H9 (cell line): ENCODE measurements at regions not wholly inside any gene's neighbourhood (a gene's known extent, or its start where the extent isn't known, plus 50 kb on each side); places are given as distances from the start of the nearest gene placed in this dataset.

ENCODE experiments used
- DNase-seq: peaks from one replicate; pipeline ENCODE4 v3.0.0-alpha.2; 2017
- H2AFZ ChIP-seq: one replicate; pipeline ENCODE4 v1.6.1; 2013; ENCODE audit warnings: mild to moderate bottlenecking, low read length, control low read depth, moderate library complexity
- H2AK5ac ChIP-seq: 2 replicates; pipeline ENCODE4 v1.6.1; 2013; ENCODE audit warnings: low read length, control low read depth, mixed read lengths; ENCODE audit not compliant: insufficient read length
- H2BK120ac ChIP-seq: one replicate; pipeline ENCODE4 v1.6.1; 2013; ENCODE audit warnings: low read depth, mild to moderate bottlenecking, low read length, control low read depth, inconsistent platforms; ENCODE audit not compliant: poor library complexity, severe bottlenecking
- H2BK12ac ChIP-seq: 2 replicates; pipeline ENCODE4 v1.6.1; 2013; ENCODE audit warnings: low read length, control low read depth, mixed read lengths, low read depth; ENCODE audit not compliant: insufficient read length
- H2BK15ac ChIP-seq: 2 replicates; pipeline ENCODE4 v1.6.1; 2013; ENCODE audit warnings: low read depth, low read length, control low read depth
- H2BK20ac ChIP-seq: one replicate; pipeline ENCODE4 v1.6.1; 2013; ENCODE audit warnings: low read depth, mild to moderate bottlenecking, low read length, control low read depth, inconsistent platforms; ENCODE audit not compliant: poor library complexity, severe bottlenecking
- H2BK5ac ChIP-seq: 2 replicates; pipeline ENCODE4 v1.6.1; 2013; ENCODE audit warnings: low read length, control low read depth, mixed read lengths; ENCODE audit not compliant: insufficient read length
- H3K14ac ChIP-seq: 2 replicates; pipeline ENCODE4 v1.6.1; 2013; ENCODE audit warnings: low read length, control low read depth; ENCODE audit not compliant: insufficient read depth
- H3K18ac ChIP-seq: 2 replicates; pipeline ENCODE4 v1.6.1; 2013; ENCODE audit warnings: low read depth, mild to moderate bottlenecking, mixed read lengths, low read length, control low read depth; ENCODE audit not compliant: insufficient read length
- H3K23ac ChIP-seq: 2 replicates; pipeline ENCODE4 v1.6.1; 2013; ENCODE audit warnings: low read length, control low read depth, mixed read lengths, low read depth; ENCODE audit not compliant: insufficient read length
- H3K23me2 ChIP-seq: 2 replicates; pipeline ENCODE4 v1.6.1; 2013; ENCODE audit warnings: low read depth, mild to moderate bottlenecking, mixed read lengths, low read length, control low read depth; ENCODE audit not compliant: insufficient read length, poor library complexity, severe bottlenecking
- H3K27ac ChIP-seq: 2 replicates; pipeline ENCODE4 v1.5.1; 2013; ENCODE audit warnings: low read length, control low read depth, mixed read lengths, low read depth; ENCODE audit not compliant: insufficient read length
- H3K27me3 ChIP-seq: 2 replicates; pipeline ENCODE4 v1.6.1; 2013; ENCODE audit warnings: low read length, control low read depth, inconsistent platforms; ENCODE audit not compliant: insufficient read depth
- H3K4ac ChIP-seq: 2 replicates; pipeline ENCODE4 v1.6.1; 2013; ENCODE audit warnings: low read depth, mild to moderate bottlenecking, control low read depth, inconsistent platforms, low read length, moderate library complexity
- H3K4me1 ChIP-seq: 2 replicates; pipeline ENCODE4 v1.6.1; 2013; ENCODE audit warnings: low read length, control low read depth, inconsistent platforms; ENCODE audit not compliant: insufficient read depth
- H3K4me2 ChIP-seq: 2 replicates; pipeline ENCODE4 v1.6.1; 2013; ENCODE audit warnings: low read length, control low read depth, mixed read lengths; ENCODE audit not compliant: insufficient read length, insufficient read depth
- H3K56ac ChIP-seq: 2 replicates; pipeline ENCODE4 v1.6.1; 2013; ENCODE audit warnings: low read depth, mild to moderate bottlenecking, mixed read lengths, low read length, control low read depth; ENCODE audit not compliant: insufficient read length
- H3K79me1 ChIP-seq: 2 replicates; pipeline ENCODE4 v1.6.1; 2013; ENCODE audit warnings: low read depth, mild to moderate bottlenecking, moderate library complexity, low read length, control low read depth, inconsistent platforms; ENCODE audit not compliant: insufficient read depth, poor library complexity, severe bottlenecking
- H3K79me2 ChIP-seq: 2 replicates; pipeline ENCODE4 v1.6.1; 2013; ENCODE audit warnings: low read length, control low read depth, inconsistent platforms; ENCODE audit not compliant: insufficient read depth
- H3K9ac ChIP-seq: 2 replicates; pipeline ENCODE4 v1.6.1; 2013; ENCODE audit warnings: low read length, control low read depth, mixed read lengths; ENCODE audit not compliant: insufficient read length; ENCODE audit errors: extremely low read depth
- H3K9me3 ChIP-seq: one replicate; pipeline ENCODE4 v1.6.1; 2013; ENCODE audit warnings: low read depth, low read length, inconsistent platforms; ENCODE audit not compliant: control insufficient read depth
- H3T11ph ChIP-seq: one replicate; pipeline ENCODE4 v1.6.1; 2013; ENCODE audit warnings: mild to moderate bottlenecking, low read length, control low read depth, inconsistent platforms
- H4K20me1 ChIP-seq: one replicate; pipeline ENCODE4 v1.6.1; 2013; ENCODE audit not compliant: control insufficient read depth, insufficient read length, insufficient read depth
- H4K5ac ChIP-seq: 2 replicates; pipeline ENCODE4 v1.6.1; 2013; ENCODE audit warnings: low read depth, mild to moderate bottlenecking, mixed read lengths, low read length, control low read depth; ENCODE audit not compliant: insufficient read length
- H4K8ac ChIP-seq: replicated peaks from 2 replicates; pipeline ENCODE4 v1.6.1; 2013; ENCODE audit warnings: low read length, control low read depth, mixed read lengths, low read depth; ENCODE audit not compliant: insufficient read length
- H4K91ac ChIP-seq: 2 replicates; pipeline ENCODE4 v1.6.1; 2013; ENCODE audit warnings: low read depth, mild to moderate bottlenecking, moderate library complexity, mixed read lengths, low read length, control low read depth; ENCODE audit not compliant: insufficient read length
- H3K27ac Mint-ChIP-seq, 3 experiments: 2 replicates in 2 of 3; 3 replicates in 1 of 3; pipeline ENCODE4 v1.8.0; 2020 to 2021; ENCODE audit warnings: mixed read lengths in 3 of 3, mild to moderate bottlenecking in 1 of 3, moderate library complexity in 1 of 3
- H3K27me3 Mint-ChIP-seq: 2 replicates; pipeline ENCODE4 v1.8.0; 2021; ENCODE audit warnings: low read depth, mild to moderate bottlenecking, moderate library complexity, mixed read lengths
- H3K36me3 Mint-ChIP-seq, 3 experiments: 2 replicates in 2 of 3; 3 replicates in 1 of 3; pipeline ENCODE4 v1.8.0; 2020 to 2021; ENCODE audit warnings: low read depth in 3 of 3, mixed read lengths in 3 of 3; ENCODE audit not compliant: insufficient read depth in 1 of 3
- H3K4me1 Mint-ChIP-seq, 2 experiments: 2 replicates each; pipeline ENCODE4 v1.8.0; 2020; ENCODE audit warnings: mixed read lengths in 2 of 2
- H3K4me3 Mint-ChIP-seq, 2 experiments: 2 replicates in 1 of 2; 3 replicates in 1 of 2; pipeline ENCODE4 v1.8.0; 2020 to 2021; ENCODE audit warnings: mild to moderate bottlenecking in 2 of 2, mixed read lengths in 2 of 2, moderate library complexity in 1 of 2
- H3K9me3 Mint-ChIP-seq, 2 experiments: 2 replicates in 1 of 2; 3 replicates in 1 of 2; pipeline ENCODE4 v1.8.0; 2020; ENCODE audit warnings: mild to moderate bottlenecking in 2 of 2, mixed read lengths in 2 of 2, moderate library complexity in 1 of 2
- WGBS: extraction: QIAGEN DNeasy Blood & Tissue Kit; methylation state at CpG from one replicate; pipeline ENCODE4 v1.1.7; 2013; ENCODE audit warnings: missing lambda C conversion rate, low lambda C conversion rate, mixed read lengths; ENCODE audit not compliant: insufficient read length; ENCODE audit errors: extremely low coverage; 5-methylcytosine and 5-hydroxymethylcytosine counted together
- TF ChIP-seq, protein P1 (sequence below): fragments of 200-600 bp; sonication (generic); conservative IDR thresholded peaks from 3 replicates; pipeline ENCODE4 v1.8.0; 2021; ENCODE audit warnings: antibody characterized with exemption, mild to moderate bottlenecking

DNA sequence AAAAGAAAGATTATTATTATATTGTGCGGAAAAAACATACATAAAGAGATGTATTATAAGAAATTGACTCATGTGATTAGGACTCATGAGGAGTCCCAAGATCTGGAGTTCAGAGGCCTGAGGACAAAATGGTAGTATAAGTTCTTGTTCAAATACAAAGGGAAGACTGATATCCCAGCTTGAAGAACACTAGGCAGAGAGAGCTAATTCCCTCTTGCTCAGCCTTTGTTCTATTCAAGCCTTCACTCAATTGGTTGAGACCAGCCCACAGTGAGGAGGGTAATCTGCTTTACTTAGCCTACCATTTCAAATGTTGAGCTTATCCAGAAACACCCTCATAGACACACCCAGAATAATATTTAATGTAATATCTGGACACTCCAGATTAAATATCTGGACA is 1683.8 kb downstream of the REEP3 start:
- Histone ChIP-seq H3K79me1 (no peaks in the 10 kb centered on the region), H2BK15ac (no peak overlapping the region), H3K23ac (no peak overlapping the region), H2BK120ac (no peak overlapping the region), H3K4ac (no peak overlapping the region), H2AK5ac (no peak overlapping the region), H4K8ac (no peak overlapping the region), H3K23me2 (no peaks in the 10 kb centered on the region), H3K4me1 (no peaks in the 10 kb centered on the region; the same call in 1 of the 2 replicates), H4K5ac (no peak overlapping the region), H2BK5ac (no peak overlapping the region), H3K9me3 (no peaks in the 10 kb centered on the region), H3K27ac (no peak overlapping the region), H2BK20ac (no peak overlapping the region), H3T11ph (no peak overlapping the region), H4K91ac (no peak overlapping the region), H3K9ac (no peak overlapping the region), H4K20me1 (no peaks in the 10 kb centered on the region), H3K27me3 (no peaks in the 10 kb centered on the region), H3K56ac (no peak overlapping the region), H3K14ac (no peak overlapping the region), H3K79me2 (no peaks in the 10 kb centered on the region), H2AFZ (no peak overlapping the region), H2BK12ac (no peak overlapping the region), H3K4me2 (no peak overlapping the region), H3K18ac (no peak overlapping the region)
- no CpG with 5 or more reads among the region's 1 CpG for WGBS
- Mint-ChIP-seq H3K27ac (no peak overlapping the region), H3K27me3 (no peaks in the 10 kb centered on the region), H3K4me3 (no peak overlapping the region), H3K4me1 (peaks cover 6 to 10% of the 10 kb centered on the region in 2 experiments), H3K36me3 (no peaks in the 10 kb centered on the region), H3K9me3 (no peaks in the 10 kb centered on the region)
- no peak for DNase-seq
- TF ChIP-seq, protein P1, sequence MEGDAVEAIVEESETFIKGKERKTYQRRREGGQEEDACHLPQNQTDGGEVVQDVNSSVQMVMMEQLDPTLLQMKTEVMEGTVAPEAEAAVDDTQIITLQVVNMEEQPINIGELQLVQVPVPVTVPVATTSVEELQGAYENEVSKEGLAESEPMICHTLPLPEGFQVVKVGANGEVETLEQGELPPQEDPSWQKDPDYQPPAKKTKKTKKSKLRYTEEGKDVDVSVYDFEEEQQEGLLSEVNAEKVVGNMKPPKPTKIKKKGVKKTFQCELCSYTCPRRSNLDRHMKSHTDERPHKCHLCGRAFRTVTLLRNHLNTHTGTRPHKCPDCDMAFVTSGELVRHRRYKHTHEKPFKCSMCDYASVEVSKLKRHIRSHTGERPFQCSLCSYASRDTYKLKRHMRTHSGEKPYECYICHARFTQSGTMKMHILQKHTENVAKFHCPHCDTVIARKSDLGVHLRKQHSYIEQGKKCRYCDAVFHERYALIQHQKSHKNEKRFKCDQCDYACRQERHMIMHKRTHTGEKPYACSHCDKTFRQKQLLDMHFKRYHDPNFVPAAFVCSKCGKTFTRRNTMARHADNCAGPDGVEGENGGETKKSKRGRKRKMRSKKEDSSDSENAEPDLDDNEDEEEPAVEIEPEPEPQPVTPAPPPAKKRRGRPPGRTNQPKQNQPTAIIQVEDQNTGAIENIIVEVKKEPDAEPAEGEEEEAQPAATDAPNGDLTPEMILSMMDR, result no peak
